GM04503 (cell line): ENCODE measurements at regions not wholly inside any gene's neighbourhood (a gene's known extent, or its start where the extent isn't known, plus 50 kb on each side); places are given as distances from the start of the nearest gene placed in this dataset.
"Not testable (repeated sequence)": the region's sequence is repeated elsewhere in the genome, so short reads cannot be mapped to it uniquely, and the experiment has no call there.

Experiments used
- DNase-seq: peaks from one replicate; pipeline ENCODE4 v3.0.0-alpha.2; 2012; ENCODE audit warnings: low read depth

DNA sequence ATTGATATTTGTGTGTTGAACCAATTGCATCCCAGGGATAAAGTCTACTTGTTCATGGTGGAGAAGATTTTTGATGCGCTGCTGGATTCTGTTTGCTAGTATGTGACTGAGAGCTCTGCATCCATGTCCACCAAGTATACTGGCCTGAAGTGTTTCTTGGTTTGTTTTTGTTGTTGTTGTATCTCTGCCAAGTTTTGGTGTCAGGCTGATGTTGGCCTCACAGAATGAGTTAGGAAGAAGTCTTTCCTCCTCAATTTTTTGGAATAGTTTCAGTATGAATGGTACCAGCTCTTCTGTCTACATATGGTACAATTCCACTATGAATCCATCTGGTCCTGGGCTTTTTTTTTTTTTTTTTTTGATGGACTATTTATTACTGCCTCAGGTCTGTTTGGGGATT is 50.9 kb upstream of the OSTN start:
- DNase-seq, result no peak

DNA sequence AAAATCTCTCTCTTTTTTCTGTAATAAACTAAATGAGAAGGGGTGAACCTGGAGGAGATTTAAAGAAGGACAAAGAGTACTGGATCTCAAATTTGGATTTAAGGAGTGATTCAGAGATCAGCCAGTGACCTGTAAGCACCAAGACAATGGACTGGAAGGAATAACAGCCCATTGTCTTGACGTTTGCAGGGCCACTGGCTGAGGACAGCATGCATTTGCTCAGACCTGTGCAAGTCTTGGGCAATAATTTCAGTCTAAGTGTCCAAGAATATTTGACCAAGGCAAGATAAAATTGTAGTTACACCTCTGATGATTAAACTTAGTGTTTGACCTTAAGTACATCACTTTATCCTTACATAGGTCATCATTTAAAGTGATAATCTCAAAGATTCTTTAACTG is 55.8 kb upstream of the OSTN start:
- DNase-seq, result no peak

DNA sequence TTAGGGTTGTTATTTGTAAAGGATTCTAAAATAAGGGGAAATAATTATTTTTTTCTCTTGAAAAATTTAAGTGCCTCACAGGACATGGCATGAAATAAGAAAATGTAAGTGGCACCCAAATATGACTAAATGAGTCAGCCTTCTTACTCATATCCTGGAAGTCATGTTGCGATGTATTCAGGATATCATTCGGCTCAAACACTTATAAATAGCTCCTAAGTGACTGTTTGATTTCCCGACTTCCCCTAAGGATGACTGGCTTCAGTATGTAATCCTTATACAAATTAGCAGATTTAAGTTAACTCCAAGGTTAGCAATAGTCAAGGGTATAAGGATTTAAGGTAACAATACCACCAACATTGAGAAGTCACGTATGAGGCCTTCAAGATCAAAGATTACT is 57.3 kb upstream of the OSTN start:
- peak; percentile 44 for DNase-seq

DNA sequence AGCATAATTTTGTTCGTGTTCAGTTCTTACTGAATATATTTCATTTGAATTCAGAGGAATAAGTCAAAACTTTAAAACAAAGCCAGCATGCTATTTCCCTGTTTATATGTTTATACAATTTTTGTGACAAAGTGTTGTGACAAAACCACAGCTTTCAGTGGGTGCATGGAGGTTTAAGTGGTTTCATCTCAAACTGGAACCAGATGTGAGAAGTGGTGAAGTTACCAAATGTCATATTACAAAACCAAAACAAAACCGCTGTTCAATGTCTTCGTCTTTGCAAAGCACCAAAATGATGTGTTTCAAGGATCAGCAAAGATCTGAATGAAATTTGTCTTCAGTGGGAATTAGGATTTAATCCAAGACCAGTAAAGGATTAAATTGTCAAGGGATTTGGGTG is 59.3 kb upstream of the OSTN start:
- peak; percentile 44 for DNase-seq

DNA sequence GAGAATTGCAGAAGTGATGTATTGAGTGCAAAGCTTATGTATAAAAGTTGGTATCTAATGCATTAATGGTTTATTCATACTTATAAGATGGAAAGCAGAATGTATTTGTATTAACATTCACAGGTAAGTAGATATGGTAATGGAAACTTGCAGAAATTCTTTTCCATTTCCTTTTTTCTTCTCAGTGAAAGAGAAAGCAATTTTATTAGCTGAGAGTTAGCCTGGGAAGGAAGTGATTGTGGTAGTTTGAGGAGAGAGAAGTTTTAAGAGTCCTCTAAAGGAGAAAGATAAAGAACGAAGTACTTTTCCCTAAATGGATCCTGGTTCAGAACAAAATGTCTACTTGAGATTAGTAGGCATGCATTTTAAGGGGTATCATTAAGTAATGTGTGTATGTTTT is 60.1 kb upstream of the OSTN start:
- DNase-seq, result no peak

DNA sequence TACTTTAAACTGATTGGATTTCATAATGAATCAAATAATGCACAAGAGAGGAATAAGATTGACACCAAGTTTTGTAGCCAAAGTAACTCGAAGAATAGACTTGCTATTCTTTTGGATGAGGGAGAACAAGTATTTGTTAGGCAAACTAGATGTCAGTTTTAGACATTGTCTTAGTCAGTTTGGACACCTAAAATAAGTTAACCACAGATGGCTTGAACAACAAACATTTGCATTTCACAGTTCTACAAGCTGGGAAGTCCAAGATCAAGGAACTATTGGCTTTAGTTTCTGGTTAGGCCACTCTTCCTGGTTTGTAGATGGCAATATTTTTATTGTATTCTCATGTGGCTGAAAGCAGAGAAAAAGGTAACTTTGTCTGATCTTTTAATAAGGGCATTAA is 61.3 kb upstream of the OSTN start:
- DNase-seq, result no peak

DNA sequence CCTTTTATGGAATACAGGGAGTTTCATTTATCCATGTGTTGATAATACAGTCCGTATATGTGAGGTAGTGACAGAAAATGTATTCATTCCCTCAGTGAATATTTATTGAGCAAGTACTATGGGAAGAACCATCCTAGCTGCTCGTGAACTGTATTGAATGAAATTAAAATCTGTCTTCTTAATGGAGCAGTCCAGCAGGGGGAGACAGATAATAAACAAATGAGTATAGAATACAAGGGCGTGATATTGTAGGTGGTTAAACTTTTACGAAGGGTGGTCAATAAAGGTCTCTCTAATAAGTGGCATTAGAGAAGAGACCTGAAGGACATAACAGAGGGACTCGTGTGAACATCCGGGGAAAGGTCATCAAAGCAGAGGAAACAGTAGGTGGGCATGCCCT is 62.7 kb upstream of the OSTN start:
- no peak for DNase-seq

DNA sequence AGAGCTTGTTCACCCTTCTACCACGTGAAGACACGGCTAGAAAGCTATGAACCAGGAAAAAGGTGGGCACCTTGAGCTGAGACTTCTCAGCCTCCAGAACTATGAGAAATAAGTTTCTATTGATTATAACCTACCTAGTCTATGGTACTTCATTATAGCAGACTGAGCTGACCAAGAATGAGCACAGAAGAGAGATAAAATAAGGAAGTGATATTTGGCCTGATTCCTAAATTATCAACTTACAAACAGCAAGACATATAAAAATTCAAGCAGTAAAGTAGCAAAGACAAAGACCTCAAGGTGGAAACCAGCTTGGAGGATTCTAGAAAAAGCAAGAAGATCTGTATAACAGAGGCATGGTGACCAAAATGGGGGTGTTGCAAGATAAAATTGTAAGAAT is 63.9 kb upstream of the OSTN start:
- no peak for DNase-seq

DNA sequence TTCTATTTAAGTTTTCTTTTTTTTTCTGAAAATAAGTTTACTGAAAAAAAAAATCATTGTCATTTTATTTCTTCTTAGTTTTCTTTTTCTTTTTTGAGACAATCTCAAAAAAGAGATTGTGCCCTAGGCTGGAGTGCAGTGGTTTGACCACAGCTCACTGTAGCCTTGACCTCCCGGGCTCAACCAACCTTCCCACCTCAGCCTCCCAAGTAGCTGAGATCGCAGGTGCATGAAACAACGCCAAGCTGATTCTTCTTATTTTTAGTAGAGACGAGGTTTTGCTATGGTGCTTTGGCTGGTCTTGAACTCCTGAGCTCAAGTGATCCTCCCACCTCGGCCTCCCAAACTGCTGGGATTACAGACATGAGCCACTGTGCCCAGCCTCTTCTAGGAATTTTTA is 65.7 kb upstream of the OSTN start:
- DNase-seq, result no peak

DNA sequence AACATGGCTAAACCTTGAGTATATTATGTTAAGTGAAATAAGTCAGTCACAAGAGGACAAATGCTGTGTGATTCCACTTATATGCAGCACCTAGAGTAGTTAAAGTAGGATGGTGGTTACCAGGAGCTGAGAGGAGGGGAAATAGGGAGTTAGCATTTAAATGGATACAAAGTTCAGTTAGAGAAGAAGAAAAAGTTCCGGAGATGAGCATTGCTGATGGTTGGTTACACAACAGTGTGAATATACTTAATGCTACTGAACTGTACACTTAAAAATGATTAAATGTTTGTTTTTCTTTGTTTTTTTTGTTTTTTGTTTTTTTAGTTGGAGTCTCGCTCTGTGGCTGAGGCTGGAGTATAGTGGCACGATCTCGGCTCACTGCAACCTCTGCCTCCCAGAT is 67.7 kb upstream of the OSTN start:
- no peak for DNase-seq

DNA sequence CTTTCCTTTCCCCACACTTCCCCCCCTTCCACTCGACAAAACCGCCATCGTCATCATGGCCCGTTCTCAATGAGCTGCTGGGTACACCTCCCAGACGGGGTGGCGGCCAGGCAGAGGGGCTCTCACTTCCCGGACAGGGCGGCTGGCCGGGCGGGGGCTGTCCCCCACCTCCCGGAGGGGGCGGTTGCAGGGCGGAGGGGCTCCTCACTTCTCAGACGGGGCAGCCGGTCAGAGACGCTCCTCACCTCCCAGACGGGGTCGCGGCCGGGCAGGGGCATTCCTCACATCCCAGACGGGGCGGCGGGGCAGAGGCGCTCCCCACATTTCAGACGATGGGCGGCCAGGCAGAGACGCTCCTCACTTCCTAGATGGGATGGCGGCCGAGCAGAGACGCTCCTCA is 74.2 kb upstream of the OSTN start:
- DNase-seq, result not testable (repeated sequence)

DNA sequence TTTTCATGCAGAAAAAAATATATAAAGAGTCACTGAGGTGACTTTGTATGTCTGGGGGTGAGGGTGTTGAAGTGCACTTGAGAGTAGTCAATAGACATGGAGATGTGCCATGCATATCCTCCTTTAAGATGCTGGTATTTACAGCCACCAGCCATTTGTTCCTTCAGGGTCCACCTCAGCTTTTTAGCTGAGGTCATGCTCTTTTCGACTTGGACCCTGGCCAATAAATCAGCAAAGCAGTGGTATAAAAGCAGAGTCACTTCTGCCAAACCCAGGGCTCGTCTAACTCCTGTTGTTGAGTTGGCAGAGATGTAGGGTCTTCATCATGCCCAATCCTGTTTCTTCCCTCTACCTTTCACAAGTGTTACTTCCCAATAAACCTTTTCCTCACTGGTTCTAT is 75.1 kb upstream of the OSTN start:
- no peak for DNase-seq

DNA sequence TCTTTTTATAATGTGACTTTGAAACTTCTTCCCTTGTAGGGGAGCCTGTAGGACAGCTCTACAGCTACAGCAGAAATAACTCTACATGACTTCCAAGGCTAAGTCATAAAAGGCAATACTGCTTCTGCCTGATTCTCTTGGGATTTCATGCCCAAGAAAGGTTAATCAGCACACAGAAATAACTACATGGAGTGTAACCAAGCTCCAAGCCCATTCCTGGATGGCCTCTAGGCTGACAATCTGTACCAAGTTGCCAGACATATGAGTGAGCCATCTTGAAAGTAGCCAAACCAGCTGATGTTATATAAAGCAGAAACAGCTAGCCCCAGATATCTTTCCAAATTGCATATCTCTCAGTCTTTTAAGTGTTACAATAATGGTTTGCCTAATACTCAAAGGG is 75.8 kb upstream of the OSTN start:
- DNase-seq, result no peak

DNA sequence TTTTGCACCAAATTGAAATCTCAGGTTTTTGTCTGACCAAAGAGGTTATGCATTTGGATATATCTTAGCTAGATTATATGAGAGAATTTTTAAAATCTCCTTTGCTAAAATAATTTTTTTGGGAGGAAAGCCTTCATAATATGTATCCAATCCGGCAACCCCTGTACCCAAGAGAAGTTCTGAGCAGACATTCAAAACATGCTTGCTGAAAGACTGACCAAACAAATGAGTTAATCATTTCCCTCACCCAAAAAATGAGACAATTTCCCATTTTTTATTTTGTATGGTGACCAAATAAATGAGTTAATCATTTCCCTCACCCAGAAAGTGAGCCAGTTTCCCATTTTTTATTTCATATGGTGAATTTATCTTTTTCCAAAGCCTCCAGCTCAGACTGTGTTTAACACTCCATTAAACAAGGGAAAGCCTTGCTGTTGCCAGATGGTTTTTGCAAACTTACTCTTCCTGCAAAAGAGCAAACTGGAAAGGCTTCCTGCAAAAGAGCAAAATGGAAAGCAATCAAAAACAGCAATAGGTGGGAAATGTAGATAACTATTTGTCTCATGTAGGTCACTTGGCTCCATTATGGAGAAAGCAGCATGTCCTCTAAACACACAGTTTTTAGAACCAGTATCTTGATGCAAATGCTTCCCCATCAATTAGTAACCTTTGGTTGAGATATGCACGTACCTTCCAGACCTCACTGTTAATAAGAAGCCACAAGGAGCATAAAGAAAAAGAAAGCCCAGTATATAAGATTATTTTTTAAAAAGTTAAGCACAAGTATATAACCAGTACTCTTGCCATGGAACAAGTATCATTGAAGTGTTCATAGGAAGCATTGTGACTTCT is 78.4 kb upstream of the OSTN start:
- no peak for DNase-seq

DNA sequence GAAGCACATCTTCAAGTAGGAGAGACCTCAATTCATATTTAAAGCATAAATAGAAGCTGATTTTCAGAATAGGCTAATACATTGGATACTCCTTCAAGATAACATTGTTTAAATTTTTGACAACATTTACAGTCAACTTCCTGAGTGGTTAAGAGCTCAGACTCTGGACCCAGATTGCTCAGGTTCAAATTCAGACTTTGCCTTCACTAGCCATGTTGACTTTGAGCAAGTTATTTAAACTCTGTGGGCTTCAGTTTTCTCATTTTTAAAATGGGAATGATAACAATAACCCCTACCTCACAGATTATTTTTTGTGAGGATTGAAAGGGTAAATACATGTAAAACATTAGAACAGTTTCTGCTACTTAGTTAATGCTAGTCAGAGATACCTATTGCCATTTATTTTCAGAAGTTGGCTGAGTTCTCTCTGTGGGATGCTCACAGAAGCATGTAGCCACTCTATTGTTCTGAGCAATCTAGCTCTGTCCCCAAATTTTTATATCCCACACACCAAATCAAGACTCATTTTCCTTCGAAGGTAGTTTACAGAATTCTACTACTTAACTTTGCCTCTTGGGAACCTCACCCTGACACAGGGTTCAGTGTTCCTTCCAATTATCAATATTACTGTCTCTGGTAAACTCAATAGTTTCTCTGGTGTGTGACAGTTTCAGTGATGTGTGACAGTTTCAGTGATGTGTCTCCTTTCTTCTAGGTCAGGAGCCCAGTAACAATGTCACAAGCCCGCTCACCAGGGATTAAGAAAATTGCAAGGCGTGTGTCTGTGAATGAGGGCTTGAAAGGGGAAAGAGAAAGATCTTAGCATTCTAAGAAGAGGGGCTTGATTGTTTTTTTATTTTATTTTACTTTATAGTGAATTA is 79.4 kb upstream of the OSTN start:
- no peak for DNase-seq

DNA sequence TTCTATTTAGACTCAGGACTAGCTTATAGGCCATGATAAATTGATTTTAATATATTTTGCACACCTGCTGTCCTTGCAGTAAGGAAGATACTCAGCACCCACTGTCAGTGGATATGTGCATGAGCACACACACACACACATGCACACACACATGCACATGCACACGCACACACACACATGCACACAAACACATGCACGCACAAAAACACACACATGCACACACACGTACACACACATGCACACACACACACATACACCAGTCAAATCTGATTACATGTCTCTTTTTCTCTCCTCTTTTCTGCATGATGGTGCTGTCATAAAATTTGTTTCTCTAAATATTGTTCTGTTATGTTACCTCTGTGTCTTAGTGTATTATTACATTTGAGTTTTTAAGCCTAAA is 87.3 kb upstream of the OSTN start:
- DNase-seq, result no peak

DNA sequence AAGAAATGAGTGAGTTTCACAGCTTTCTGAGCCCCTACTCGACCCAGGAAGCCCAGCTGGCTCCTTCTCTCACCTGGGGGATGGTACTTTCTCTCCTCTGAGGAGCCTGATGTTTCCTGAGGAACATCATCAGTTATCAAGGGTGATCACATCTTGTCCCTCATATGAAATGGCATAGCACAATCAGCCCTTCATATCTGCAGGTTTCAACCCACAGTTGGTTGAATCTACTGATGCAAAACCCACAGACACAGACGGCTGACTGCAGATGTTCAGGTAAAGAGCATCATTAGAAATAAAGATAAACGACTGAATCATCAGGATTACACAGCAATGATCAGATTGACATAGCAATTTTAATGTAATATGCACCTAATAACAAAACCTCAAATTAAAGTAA is 93.6 kb upstream of the OSTN start:
- DNase-seq, result no peak

DNA sequence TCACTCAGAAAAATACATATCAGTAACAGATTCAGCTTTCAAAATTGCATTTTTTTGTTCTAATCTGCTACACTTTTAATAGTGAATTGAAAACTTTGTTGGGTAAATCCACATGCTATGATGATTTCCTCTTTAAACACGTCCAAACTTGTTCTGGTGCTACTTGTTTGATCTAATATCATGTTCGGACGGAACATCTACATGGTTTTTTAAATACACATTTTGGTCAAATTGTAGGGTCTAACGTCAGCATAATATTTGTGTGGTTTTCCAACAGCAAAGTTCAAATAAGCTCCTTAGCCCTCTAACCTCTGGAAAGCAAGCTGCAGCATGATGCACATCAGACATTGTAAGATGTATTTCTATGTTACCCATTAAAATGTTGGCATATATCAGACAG is 98.5 kb upstream of the OSTN start:
- no peak for DNase-seq

DNA sequence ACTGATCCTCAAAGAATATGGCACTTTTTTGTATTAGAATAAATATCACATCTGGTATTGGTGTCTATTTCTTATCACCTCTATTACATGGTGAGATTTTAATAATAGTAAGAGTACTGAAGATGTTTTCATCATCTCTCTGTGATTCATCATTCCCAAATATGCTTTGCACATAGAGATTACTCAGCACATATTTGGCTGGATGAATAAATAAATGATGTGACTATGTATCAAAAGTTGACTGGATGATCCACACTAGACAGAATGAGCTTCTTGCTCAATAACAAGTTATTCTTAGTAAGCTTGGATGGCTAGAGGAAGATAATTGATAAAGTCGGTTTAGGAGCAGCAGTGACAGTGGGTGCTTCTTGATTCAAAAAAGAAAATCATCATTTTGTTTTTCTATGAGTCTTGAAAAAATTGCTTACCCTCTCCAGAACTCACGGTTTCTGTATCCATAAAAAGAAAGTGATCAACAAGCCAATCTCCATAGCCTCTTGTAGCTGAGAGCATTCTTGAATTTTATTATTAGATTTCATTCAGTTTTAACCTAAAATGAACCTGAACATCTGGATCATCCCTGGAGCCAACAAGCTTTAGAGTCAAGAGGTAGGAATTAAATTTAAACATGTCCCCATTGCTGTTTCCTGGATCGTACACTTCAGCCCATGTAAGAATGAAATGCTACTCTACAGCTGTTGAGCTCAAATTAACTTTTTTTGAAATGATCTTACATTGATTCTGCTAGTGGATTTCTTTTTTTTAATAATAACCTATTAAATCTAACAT is 104.8 kb upstream of the OSTN start:
- DNase-seq, result peak; percentile 68

DNA sequence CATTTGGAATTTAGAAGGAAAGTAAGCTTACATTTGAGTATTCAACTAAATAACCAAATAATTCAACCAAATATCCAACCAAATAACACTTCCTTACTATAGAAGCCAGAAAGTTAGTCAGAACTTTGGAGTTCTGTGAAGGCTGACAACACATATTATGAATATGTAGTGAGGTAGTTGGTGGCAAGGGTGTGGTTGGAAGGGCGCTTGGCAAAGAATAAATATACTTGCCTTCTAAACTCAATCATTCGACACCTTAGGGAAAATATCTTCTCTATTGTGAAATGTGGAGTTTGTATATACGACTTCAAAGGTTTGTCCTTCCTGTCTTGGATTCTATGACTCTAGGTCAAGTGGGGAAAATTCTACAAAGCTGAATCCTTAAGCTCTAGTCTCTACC is 111.7 kb upstream of the OSTN start:
- DNase-seq, result no peak

DNA sequence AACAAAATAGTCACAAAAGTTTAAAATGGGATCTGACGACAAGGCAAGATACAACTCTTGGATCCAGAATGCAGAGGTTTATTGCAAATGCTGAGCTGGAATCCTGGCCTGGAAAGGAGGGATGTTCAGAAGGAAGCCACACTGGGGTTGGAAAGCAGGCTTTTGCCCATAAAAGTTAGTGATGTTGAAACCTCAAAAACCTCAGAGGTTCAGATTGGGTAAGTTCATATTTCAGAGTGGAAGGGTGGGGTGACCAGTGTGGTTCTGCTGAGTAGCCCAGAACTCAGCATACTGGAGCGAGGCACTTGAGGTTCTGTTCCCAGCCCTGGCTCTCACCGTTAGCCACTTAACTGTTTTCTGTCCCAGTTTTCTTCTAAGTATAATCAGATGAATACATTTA is 114.0 kb upstream of the OSTN start:
- DNase-seq, result peak; percentile 58

DNA sequence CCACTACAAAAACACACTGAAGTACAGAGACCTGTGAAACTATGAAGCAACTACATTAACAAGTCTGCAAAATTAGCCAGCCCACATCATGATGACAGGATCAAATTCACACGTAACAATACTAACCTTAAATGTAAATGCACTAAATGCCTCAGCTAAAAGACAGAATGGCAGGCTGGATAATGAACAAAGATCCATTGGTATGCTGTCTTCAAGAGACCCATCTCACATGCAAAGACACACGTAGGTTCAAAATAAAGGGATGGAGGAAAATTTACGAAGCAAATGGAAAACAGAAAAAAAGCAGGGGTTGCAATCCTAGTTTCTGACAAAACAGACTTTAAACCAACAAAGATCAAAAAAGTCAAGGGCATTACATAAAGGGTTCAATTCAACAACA is 120.1 kb upstream of the OSTN start:
- not testable (repeated sequence) for DNase-seq
